ENCODE measurements at regions not wholly inside any gene's neighbourhood (a gene's known extent, or its start where the extent isn't known, plus 50 kb on each side); places are given as distances from the start of the nearest gene placed in this dataset.
"Not testable (repeated sequence)": the region's sequence is repeated elsewhere in the genome, so short reads cannot be mapped to it uniquely, and the experiment has no call there.

DNA sequence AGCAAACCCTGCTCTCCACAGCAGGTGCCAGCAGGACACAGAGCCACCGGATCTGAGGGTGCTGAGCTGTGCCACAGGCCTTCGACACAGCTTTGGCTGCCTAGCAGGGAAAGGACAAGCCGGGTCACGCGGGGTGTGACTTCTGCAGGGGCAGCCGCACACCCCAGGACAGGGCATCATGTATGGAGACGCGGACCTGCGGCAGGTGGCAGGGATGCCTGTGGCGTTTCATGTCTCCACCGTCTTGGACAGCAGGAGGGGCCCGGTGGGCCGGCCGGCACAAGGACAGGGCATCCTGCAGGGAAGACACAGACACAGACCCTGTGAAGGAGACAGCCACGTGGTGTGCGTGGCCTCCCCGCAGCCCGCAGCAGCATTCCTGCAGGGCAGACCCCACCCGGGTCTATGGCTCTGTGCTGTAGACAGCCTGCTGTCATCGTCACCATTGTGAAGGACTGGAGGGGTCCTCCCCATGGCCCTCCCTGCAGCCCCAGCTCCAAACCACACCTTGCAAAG, 109.2 kb downstream of the PDGFA start:
- H3K4me1 ChIP-seq, result no peaks in the 10 kb centered on the region
- no peaks in the 10 kb centered on the region for H3K36me3 ChIP-seq
- FAIRE-seq, result no peak
- ATAC-seq, result no peak
- H3K27me3 ChIP-seq, result no peaks in the 10 kb centered on the region
- H3K27ac ChIP-seq, result no peak overlapping the region
- peak in 2 of 6 donors; percentile 54 to 64 for DNase-seq
- H3K4me3 ChIP-seq, result no peak overlapping the region
- no peaks in the 10 kb centered on the region for H3K9me3 ChIP-seq
- TF ChIP-seq, protein P1, sequence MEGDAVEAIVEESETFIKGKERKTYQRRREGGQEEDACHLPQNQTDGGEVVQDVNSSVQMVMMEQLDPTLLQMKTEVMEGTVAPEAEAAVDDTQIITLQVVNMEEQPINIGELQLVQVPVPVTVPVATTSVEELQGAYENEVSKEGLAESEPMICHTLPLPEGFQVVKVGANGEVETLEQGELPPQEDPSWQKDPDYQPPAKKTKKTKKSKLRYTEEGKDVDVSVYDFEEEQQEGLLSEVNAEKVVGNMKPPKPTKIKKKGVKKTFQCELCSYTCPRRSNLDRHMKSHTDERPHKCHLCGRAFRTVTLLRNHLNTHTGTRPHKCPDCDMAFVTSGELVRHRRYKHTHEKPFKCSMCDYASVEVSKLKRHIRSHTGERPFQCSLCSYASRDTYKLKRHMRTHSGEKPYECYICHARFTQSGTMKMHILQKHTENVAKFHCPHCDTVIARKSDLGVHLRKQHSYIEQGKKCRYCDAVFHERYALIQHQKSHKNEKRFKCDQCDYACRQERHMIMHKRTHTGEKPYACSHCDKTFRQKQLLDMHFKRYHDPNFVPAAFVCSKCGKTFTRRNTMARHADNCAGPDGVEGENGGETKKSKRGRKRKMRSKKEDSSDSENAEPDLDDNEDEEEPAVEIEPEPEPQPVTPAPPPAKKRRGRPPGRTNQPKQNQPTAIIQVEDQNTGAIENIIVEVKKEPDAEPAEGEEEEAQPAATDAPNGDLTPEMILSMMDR (IDR thresholded peaks at IDR 0.05), result no peak
- intact Hi-C loops (cut with DNase I), result no loop called here
- WGBS, 2 donors, result 89 to 93% methylated on average over 20 of the region's 20 CpGs

- H3K4me3 ChIP-seq; ATAC-seq; H3K36me3 ChIP-seq; H3K9me3 ChIP-seq; intact Hi-C loops (cut with DNase I); H3K27ac ChIP-seq; H3K27me3 ChIP-seq; H3K4me1 ChIP-seq; FAIRE-seq: not testable (repeated sequence)
- 87 to 92% methylated on average over 15 to 24 of the region's 24 CpGs for WGBS, 2 donors
- peak in 1 of 6 donors; percentile 41 for DNase-seq
These were observed 108.5 kb downstream of the PDGFA start for GRCh38 chr7:411116-411515.

- H3K9me3 ChIP-seq, result no peaks in the 10 kb centered on the region
- WGBS, 2 donors, result 73 to 77% methylated on average over 29 of the region's 29 CpGs
- H3K36me3 ChIP-seq, result no peaks in the 10 kb centered on the region
- H3K4me1 ChIP-seq, result no peaks in the 10 kb centered on the region
- H3K27ac ChIP-seq, result no peak overlapping the region
- TF ChIP-seq, protein P1 (IDR thresholded peaks at IDR 0.05), result no peak
- no peak for ATAC-seq
- intact Hi-C loops (cut with DNase I), result no loop called here
- FAIRE-seq, result no peak
- DNase-seq, result peak in 3 of 6 donors; percentile 17 to 50 (median 50)
- no peak overlapping the region for H3K4me3 ChIP-seq
- H3K27me3 ChIP-seq, result no peaks in the 10 kb centered on the region
These were observed 107.9 kb downstream of the PDGFA start for GRCh38 chr7:411677-412312.

DNA sequence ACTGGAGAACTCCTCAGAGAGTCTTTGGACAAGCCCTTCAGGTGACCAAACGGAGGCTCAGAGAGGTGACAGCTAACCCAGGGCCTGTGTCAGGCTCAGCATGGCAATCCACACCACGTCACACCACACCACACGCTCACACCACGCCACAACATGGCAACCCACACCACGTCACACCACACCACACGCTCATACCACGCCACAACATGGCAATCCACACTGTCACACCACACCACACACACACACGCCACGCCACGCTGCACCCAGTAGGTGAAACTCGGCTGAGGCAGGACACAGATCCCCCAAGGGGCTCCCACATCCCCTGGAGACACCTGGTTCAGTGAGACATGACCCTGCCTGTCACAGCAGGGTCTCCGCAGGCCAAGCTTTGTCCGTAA, 107.3 kb downstream of the PDGFA start:
- TF ChIP-seq, protein P1 (IDR thresholded peaks at IDR 0.05), result no peak
- intact Hi-C loops (cut with DNase I), result no loop called here
- no peaks in the 10 kb centered on the region for H3K36me3 ChIP-seq
- 93 to 98% methylated on average over 13 of the region's 13 CpGs for WGBS, 2 donors
- H3K9me3 ChIP-seq, result no peaks in the 10 kb centered on the region
- H3K4me3 ChIP-seq, result no peak overlapping the region
- no peaks in the 10 kb centered on the region for H3K4me1 ChIP-seq
- no peak overlapping the region for H3K27ac ChIP-seq
- H3K27me3 ChIP-seq, result no peaks in the 10 kb centered on the region
- FAIRE-seq (no peak), ATAC-seq (no peak), DNase-seq (peak in 2 of 6 donors; percentile 31 to 32)

DNA sequence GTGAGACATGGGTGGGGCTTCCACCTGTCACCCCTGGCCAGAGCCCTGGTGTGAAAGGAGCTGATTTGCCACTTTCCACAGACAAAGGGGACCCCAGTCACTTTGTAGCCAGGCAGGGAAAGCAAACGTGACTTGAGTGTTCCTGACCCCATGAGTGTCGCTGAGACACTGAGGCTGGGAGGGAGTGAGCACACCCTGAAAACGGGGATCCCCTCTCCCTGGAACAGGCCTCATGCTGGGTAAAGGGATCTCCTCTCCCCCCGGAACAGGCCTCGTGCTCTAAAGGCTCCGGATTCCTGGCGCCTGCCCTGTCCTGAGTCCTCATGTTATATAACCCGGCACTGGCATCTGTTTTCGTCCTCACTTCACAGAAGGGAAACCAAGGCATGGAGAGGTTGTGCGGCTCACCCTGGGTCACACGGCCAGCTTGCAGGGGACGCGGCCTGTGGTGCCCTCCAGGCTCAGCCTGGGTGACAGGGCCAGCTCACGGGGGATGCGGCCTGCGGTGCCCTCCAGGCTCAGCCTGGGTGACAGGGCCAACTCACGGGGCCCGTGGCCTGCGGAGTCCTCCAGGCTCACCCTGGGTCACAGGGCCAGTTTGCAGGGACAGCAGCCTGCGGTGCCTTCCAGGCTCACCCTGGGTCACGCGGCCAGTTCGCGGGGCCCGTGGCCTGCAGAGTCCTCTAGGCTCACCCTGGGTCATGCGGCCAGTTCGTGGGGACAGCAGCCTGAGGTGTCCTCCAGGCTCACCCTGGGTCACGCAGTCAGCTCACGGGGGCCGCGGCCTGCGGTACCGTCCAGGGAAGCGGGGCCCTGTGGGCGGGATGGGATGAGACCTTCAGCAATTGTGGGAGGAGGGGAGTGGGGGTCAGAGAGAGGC, 104.7 kb downstream of the PDGFA start:
- ATAC-seq, result no peak
- no peaks in the 10 kb centered on the region for H3K27me3 ChIP-seq
- 94 to 97% methylated on average over 35 of the region's 35 CpGs for whole genome bisulfite sequencing, 2 donors
- no peaks in the 10 kb centered on the region for H3K36me3 ChIP-seq
- no peaks in the 10 kb centered on the region for H3K4me1 ChIP-seq
- H3K9me3 ChIP-seq, result no peaks in the 10 kb centered on the region
- no peak overlapping the region for H3K27ac ChIP-seq
- intact Hi-C loops (cut with DNase I), result no loop called here
- no peak overlapping the region for H3K4me3 ChIP-seq
- DNase-seq, result peak in 3 of 6 donors; percentile 22 to 56 (median 54)
- FAIRE-seq, result no peak
- TF ChIP-seq, protein P1 (IDR thresholded peaks at IDR 0.05), result no peak
